SK-N-SH treated with all-trans-retinoic acid at 6 μM for 48 hours (cell line): ENCODE measurements at regions not wholly inside any gene's neighbourhood (a gene's known extent, or its start where the extent isn't known, plus 50 kb on each side); places are given as distances from the start of the nearest gene placed in this dataset.

Experiments used
- CREB5 ChIP-seq: fragments of 250-450 bp; sonication (Bioruptor Pico); IDR thresholded peaks from 2 replicates; pipeline ENCODE4 v1.5.1; 2020; ENCODE audit warnings: low read depth, mild to moderate bottlenecking, moderate library complexity
- ESRRG ChIP-seq: fragments of 250-450 bp; sonication (Bioruptor Pico); IDR thresholded peaks from 2 replicates; pipeline ENCODE4 v1.6.1; 2021; ENCODE audit warnings: mild to moderate bottlenecking
- ZFP3 ChIP-seq: fragments of 250-450 bp; sonication (Bioruptor Pico); IDR thresholded peaks from 2 replicates; pipeline ENCODE4 v1.5.0; 2020; ENCODE audit warnings: mild to moderate bottlenecking, moderate library complexity

- TF ChIP-seq ESRRG (no peak), ZFP3 (CRISPR knock-in tag) (no peak), CREB5 (no peak)
These were observed 413.3 kb downstream of the KCTD12 start for GRCh38 chr13:76472916-76473315.
